ENCODE measurements at regions not wholly inside any gene's neighbourhood (a gene's known extent, or its start where the extent isn't known, plus 50 kb on each side); places are given as distances from the start of the nearest gene placed in this dataset.

DNA sequence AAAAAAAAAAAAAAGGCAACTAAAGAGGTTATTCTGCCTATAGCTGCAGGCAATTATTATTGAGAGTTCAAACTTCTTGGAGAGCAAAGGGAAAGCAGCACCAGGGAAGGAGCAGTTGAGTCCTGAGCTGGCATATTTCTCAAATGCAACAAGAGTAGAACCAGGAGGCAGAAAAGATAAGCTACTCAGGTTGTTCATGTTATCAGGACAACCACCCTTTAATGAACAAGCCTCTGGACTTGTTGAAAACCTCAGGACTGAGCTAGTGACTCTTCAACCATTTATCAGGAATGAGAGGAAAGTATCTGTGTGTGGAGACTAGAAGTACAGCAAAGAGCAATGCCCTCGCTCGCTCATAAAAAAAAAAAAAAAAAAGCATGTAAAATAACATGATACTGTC lies 183.0 kb downstream of the KCTD12 start:
- Histone ChIP-seq H2BK12ac (ENCODE audit: low read depth, low read length) (no peak overlapping the region), H3K27me3 (replicated peaks in 1 of 4; ENCODE audit: control insufficient read depth in 3 of 4, extremely low read depth in 1 of 4, insufficient read depth in 3 of 4, low read length in 3 of 4) (no peaks in the 10 kb centered on the region), H2AFZ (ENCODE audit: low read length) (no peak overlapping the region), H2BK5ac (ENCODE audit: low read depth, low read length) (no peak overlapping the region), H2BK15ac (ENCODE audit: low read length) (no peak overlapping the region), H4K91ac (replicated peaks; ENCODE audit: insufficient read length, low read length) (no peak overlapping the region), H3K27ac (ENCODE audit: low read depth, low read length) (no peak overlapping the region), H3K79me2 (ENCODE audit: control insufficient read depth in 1 of 2, insufficient read depth in 2 of 2, low read length in 2 of 2) (no peaks in the 10 kb centered on the region), H4K5ac (ENCODE audit: insufficient read length, low read depth, low read length) (no peak overlapping the region), H3K79me1 (ENCODE audit: low read depth, low read length) (no peaks in the 10 kb centered on the region), H3K56ac (replicated peaks; ENCODE audit: insufficient read length, low read depth, low read length) (no peak overlapping the region), H3K4me3 (ENCODE audit: extremely low read depth in 1 of 4, insufficient read depth in 2 of 4, low read depth in 3 of 4, low read length in 4 of 4) (no peak overlapping the region), H3K14ac (ENCODE audit: insufficient read length) (no peak overlapping the region), H3K4me1 (replicated peaks in 1 of 4; ENCODE audit: control insufficient read depth in 3 of 4, insufficient read depth in 4 of 4, low read length in 3 of 4) (no peaks in the 10 kb centered on the region), H3K9ac (replicated peaks in 1 of 4; ENCODE audit: extremely low read depth in 1 of 4, low read depth in 3 of 4, low read length in 3 of 4) (no peak overlapping the region), H3K4me2 (ENCODE audit: insufficient read depth in 1 of 2, low read depth in 2 of 2, low read length in 2 of 2) (no peak overlapping the region), H3K36me3 (ENCODE audit: control insufficient read depth in 2 of 4, insufficient read depth in 4 of 4, low read length in 3 of 4) (no peaks in the 10 kb centered on the region), H3K4ac (replicated peaks; ENCODE audit: insufficient read length, low read depth, low read length) (no peak overlapping the region), H4K8ac (ENCODE audit: extremely low read depth, insufficient read depth, low read length) (no peak overlapping the region), H2BK20ac (ENCODE audit: low read length) (no peak overlapping the region), H2AK5ac (ENCODE audit: low read depth, low read length) (no peak overlapping the region), H3K18ac (ENCODE audit: extremely low read depth, low read length) (no peak overlapping the region), H3K9me3 (ENCODE audit: insufficient read depth in 2 of 2, low read depth in 1 of 2, low read length in 1 of 2) (no peaks in the 10 kb centered on the region), H4K20me1 (replicated peaks in 1 of 2; ENCODE audit: control insufficient read depth in 1 of 2, insufficient read depth in 2 of 2, low read length in 2 of 2) (no peaks in the 10 kb centered on the region), H2BK120ac (replicated peaks; ENCODE audit: low read depth, low read length) (no peak overlapping the region), H3K23me2 (ENCODE audit: low read depth, low read length) (no peaks in the 10 kb centered on the region), H3K23ac (ENCODE audit: insufficient read length) (no peak overlapping the region)
- no peak for DNase-seq (ENCODE audit: low read depth in 1 of 2, low spot score in 2 of 2)
- ChIA-PET CTCF (ENCODE audit: partially characterized antibody) (interaction anchor here (1.0 to 1.8 kb wide), 6 partner anchors 9 to 201 kb away, joined by 3 to 8 read pairs (median 4); no protein-coding TSS in a partner anchor), POLR2A (ENCODE audit: partially characterized antibody) (no interaction called here)
- FAIRE-seq, result no peak
- WGBS, 2 experiments (ENCODE audit: extremely low coverage in 1 of 2, insufficient coverage in 1 of 2, insufficient read length in 1 of 2, insufficient replicate concordance in 2 of 2, low coverage in 1 of 2, low lambda C conversion rate in 2 of 2, missing lambda C conversion rate in 1 of 2), result no CpG with 5 or more reads among the region's 2 CpGs
- no peak for TF ChIP-seq HDAC2 (IDR thresholded peaks at IDR 0.05; ENCODE audit: borderline replicate concordance in 1 of 2, low read depth in 2 of 2, low read length in 2 of 2)
- TF ChIP-seq POU5F1 (IDR thresholded peaks at IDR 0.05; ENCODE audit: low read depth, low read length), result no peak
- TF ChIP-seq YY1 (IDR thresholded peaks at IDR 0.05; ENCODE audit: low read depth, low read length), result no peak
- TF ChIP-seq NANOG (IDR thresholded peaks at IDR 0.05; ENCODE audit: insufficient read depth, low read depth, low read length, poor library complexity, severe bottlenecking), result no peak
- TF ChIP-seq TBP (IDR thresholded peaks at IDR 0.05; ENCODE audit: low read depth, low read length), result no peak
- no peak for TF ChIP-seq MAFK (IDR thresholded peaks at IDR 0.05; ENCODE audit: low read depth, low read length)
- no peak for TF ChIP-seq CREB1 (IDR thresholded peaks at IDR 0.05)
- TF ChIP-seq GTF2F1 (IDR thresholded peaks at IDR 0.05; ENCODE audit: borderline replicate concordance, low read depth, low read length), result no peak
- TF ChIP-seq SIX5 (IDR thresholded peaks at IDR 0.05; ENCODE audit: low read depth, low read length), result no peak
- TF ChIP-seq TCF12 (IDR thresholded peaks at IDR 0.05; ENCODE audit: low read depth, low read length), result no peak
- no peak for TF ChIP-seq RAD21 (IDR thresholded peaks at IDR 0.05 in 1 of 2, conservative IDR thresholded peaks at IDR 0.05 in 1 of 2; ENCODE audit: low read depth in 2 of 2, low read length in 2 of 2)
- TF ChIP-seq SAP30 (IDR thresholded peaks at IDR 0.05; ENCODE audit: insufficient read depth, insufficient replicate concordance, low read length), result no peak
- TF ChIP-seq, protein P1, sequence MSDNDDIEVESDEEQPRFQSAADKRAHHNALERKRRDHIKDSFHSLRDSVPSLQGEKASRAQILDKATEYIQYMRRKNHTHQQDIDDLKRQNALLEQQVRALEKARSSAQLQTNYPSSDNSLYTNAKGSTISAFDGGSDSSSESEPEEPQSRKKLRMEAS (IDR thresholded peaks at IDR 0.05), result no peak
- no peak for TF ChIP-seq EP300 (IDR thresholded peaks at IDR 0.05; ENCODE audit: borderline replicate concordance in 1 of 2, low read depth in 2 of 2, low read length in 2 of 2)

Data from H1 (cell line).